ENCODE measurements at regions not wholly inside any gene's neighbourhood (a gene's known extent, or its start where the extent isn't known, plus 50 kb on each side); places are given as distances from the start of the nearest gene placed in this dataset.

DNA sequence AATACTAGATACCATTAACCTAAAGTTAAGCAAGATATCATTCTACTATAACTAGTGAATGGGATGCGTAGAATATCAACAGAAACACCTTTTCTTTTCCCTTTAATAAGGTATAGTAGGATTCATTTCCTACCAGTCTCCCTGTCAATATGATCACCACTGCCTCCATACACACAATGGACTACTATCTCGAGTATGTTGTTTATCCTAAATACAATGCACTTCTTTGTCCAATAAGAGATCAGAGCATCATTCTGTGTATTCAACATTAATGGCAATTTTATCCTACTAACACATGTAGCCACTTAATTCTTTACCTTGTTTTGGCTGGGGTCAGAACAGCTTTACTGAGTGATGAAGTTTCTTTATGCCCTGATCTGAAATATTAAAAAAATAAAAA lies 276.3 kb downstream of the TFEC start:
- intact Hi-C loops (cut with DNase I): no loop called here
- no peaks in the 10 kb centered on the region for H3K36me3 ChIP-seq
- TF ChIP-seq, protein P1, sequence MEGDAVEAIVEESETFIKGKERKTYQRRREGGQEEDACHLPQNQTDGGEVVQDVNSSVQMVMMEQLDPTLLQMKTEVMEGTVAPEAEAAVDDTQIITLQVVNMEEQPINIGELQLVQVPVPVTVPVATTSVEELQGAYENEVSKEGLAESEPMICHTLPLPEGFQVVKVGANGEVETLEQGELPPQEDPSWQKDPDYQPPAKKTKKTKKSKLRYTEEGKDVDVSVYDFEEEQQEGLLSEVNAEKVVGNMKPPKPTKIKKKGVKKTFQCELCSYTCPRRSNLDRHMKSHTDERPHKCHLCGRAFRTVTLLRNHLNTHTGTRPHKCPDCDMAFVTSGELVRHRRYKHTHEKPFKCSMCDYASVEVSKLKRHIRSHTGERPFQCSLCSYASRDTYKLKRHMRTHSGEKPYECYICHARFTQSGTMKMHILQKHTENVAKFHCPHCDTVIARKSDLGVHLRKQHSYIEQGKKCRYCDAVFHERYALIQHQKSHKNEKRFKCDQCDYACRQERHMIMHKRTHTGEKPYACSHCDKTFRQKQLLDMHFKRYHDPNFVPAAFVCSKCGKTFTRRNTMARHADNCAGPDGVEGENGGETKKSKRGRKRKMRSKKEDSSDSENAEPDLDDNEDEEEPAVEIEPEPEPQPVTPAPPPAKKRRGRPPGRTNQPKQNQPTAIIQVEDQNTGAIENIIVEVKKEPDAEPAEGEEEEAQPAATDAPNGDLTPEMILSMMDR (IDR thresholded peaks at IDR 0.05): no peak
- TF ChIP-seq POLR2A (IDR thresholded peaks at IDR 0.05): no peak
- H3K27me3 ChIP-seq: no peaks in the 10 kb centered on the region
- H3K4me3 ChIP-seq (replicated peaks in 1 of 3): no peak overlapping the region
- no peak for DNase-seq
- no peaks in the 10 kb centered on the region for H3K9me3 ChIP-seq
- no peak overlapping the region for H3K27ac ChIP-seq
- 87 to 93% methylated on average over 2 of the region's 2 CpGs for WGBS, 2 donors
- H3K4me1 ChIP-seq: peaks cover 3 to 4% of the 10 kb centered on the region in 2 donors

DNA sequence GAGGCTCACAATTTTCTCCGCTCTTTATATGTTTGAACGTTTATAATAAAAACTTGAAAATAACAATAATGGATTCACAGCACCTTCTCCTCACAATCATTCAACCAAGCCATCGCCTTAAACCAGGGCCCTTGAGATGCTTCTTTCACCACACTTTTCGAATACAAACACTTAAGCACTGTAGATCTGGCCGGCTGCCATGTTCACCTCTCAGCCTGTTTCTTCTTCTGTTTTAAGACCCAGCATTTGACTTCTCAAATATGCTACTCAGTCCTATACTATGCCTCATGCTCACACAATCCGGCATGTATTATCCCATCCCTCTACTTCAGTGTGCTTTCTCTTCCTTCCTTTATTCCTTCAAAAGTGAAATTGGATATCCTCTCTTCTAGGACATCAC lies 280.6 kb downstream of the TFEC start:
- no peak for TF ChIP-seq POLR2A (IDR thresholded peaks at IDR 0.05)
- TF ChIP-seq, protein P1 (IDR thresholded peaks at IDR 0.05): no peak
- WGBS, 2 donors: 21 to 34% methylated on average over 6 of the region's 6 CpGs
- H3K27ac ChIP-seq: no peak overlapping the region

GRCh38 chr7:115748123-115748738 lies 282.3 kb downstream of the TFEC start:
- Histone ChIP-seq H3K4me1 (peaks cover 3 to 4% of the 10 kb centered on the region in 2 donors), H3K4me3 (replicated peaks in 1 of 3) (no peak overlapping the region), H3K36me3 (no peaks in the 10 kb centered on the region), H3K9me3 (no peaks in the 10 kb centered on the region), H3K27ac (no peak overlapping the region), H3K27me3 (no peaks in the 10 kb centered on the region)
- DNase-seq: no peak
- 72% methylated on average over 5 of the region's 5 CpGs for WGBS, 2 donors
- TF ChIP-seq, protein P1 (IDR thresholded peaks at IDR 0.05): no peak
- no peak for TF ChIP-seq POLR2A (IDR thresholded peaks at IDR 0.05)
- intact Hi-C loops (cut with DNase I): no loop called here

More for the DNA sequence above, 280.6 kb downstream of the TFEC start:
- DNase-seq: peak; percentile 92 to 93
- H3K4me3 ChIP-seq (replicated peaks in 1 of 3): no peak overlapping the region
- intact Hi-C loops (cut with DNase I): no loop called here
- no peaks in the 10 kb centered on the region for H3K9me3 ChIP-seq
- no peaks in the 10 kb centered on the region for H3K36me3 ChIP-seq
- no peaks in the 10 kb centered on the region for H3K27me3 ChIP-seq
- peaks cover 3 to 4% of the 10 kb centered on the region in 2 donors for H3K4me1 ChIP-seq

DNA sequence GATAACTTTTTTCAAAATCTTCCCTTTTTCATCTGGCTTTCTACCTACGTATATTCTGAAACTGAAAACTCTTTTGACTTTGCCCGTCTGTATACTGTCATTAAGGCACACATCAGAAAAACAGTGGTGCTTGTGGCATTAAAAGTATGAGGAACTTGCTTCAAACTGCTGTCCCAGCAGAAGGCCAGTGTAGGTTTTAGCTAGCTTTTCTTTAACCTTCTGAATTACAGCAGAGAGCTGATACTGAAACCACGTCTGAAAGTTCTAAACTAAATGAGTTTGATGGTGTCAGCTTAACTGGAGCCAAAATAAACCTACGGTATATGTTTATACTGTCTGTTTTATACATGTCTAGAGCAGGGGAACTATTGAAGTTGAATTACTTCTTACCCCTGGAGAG lies 283.4 kb downstream of the TFEC start:
- WGBS, 2 donors: 57 to 61% methylated on average over 4 of the region's 4 CpGs
- H3K27ac ChIP-seq: no peak overlapping the region
- no peaks in the 10 kb centered on the region for H3K36me3 ChIP-seq

GRCh38 chr7:115740043-115740442 lies 290.5 kb downstream of the TFEC start:
- H3K4me1 ChIP-seq: no peaks in the 10 kb centered on the region
- H3K4me3 ChIP-seq (replicated peaks in 1 of 3): no peak overlapping the region
- no peaks in the 10 kb centered on the region for H3K9me3 ChIP-seq
- no peak overlapping the region for H3K27ac ChIP-seq
- H3K27me3 ChIP-seq: no peaks in the 10 kb centered on the region
- no peak for DNase-seq
- TF ChIP-seq, protein P1 (IDR thresholded peaks at IDR 0.05): no peak
- TF ChIP-seq POLR2A (IDR thresholded peaks at IDR 0.05): no peak
- intact Hi-C loops (cut with DNase I): no loop called here
- no peaks in the 10 kb centered on the region for H3K36me3 ChIP-seq

More for the DNA sequence above, 283.4 kb downstream of the TFEC start:
- H3K9me3 ChIP-seq: no peaks in the 10 kb centered on the region
- DNase-seq: no peak
- intact Hi-C loops (cut with DNase I): no loop called here
- H3K4me3 ChIP-seq (replicated peaks in 1 of 3): no peak overlapping the region
- TF ChIP-seq, protein P1 (IDR thresholded peaks at IDR 0.05): no peak
- TF ChIP-seq POLR2A (IDR thresholded peaks at IDR 0.05): no peak
- no peaks in the 10 kb centered on the region for H3K27me3 ChIP-seq
- peaks cover 3 to 4% of the 10 kb centered on the region in 2 donors for H3K4me1 ChIP-seq
